Activated CD8-positive, alpha-beta memory T cell treated with anti-CD3 and anti-CD28 coated beads for 48 hours (primary cell): ENCODE measurements at regions not wholly inside any gene's neighbourhood (a gene's known extent, or its start where the extent isn't known, plus 50 kb on each side); places are given as distances from the start of the nearest gene placed in this dataset.
"Not testable (repeated sequence)": the region's sequence is repeated elsewhere in the genome, so short reads cannot be mapped to it uniquely, and the experiment has no call there.

Experiments used
- DNase-seq, 3 experiments: peaks; one replicate each; pipeline ENCODE4 v3.0.0-alpha.2; 2020; ENCODE audit warnings: low read depth in 2 of 3, low spot score in 2 of 3

DNA sequence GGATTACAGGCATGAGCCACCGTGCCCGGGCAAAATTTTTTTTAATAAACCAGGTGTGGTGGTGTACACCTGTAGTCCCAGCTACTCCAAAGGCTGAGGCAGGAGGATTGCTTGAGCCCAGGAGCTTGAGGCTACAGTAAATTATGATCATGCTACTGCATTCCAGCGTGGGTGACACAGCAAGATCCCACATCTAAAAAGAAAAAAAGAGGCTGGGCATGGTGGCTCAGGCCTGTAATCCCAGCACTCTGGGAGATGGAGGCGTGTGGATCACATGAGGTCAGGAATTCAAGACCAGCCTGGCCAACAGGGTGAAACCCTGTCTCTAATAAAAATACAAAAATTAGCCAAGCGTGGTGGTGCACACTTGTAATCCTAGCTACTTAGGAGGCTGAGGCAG is 125.6 kb downstream of the ZNF281 start:
- DNase-seq = not testable (repeated sequence)

DNA sequence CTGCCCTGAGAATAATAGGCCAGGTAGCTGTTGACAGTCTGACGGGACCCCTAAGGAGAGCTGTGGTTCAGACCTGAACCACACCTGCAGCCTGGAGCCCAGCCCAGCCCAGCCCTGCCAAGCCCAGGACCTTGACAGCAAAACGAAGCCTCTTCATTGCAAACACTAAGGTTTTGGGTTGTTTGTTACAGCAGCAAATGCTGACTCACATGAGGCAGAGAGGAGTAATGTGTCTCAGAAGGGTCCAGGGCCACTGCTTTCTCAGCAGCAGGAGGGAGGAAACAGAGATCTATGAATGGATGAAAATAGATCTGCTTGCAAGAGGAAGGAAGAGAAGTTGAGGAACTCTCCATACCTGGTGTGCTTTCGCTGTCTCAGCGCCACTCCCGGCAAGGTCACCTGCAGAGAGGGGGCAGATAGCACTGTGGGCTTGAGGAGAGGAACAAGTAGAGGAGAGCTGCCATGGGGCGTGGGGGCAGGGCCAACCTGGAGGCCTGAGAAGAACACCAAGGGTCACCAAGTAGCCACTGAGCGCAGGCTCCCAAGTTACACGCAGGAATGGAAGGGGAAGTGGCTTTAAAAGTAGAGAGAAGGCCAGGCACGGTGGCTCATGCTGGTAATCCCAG is 127.2 kb downstream of the ZNF281 start:
- no peak for DNase-seq

- no peak for DNase-seq
These were observed 128.5 kb downstream of the ZNF281 start for GRCh38 chr1:200281201-200281835.

DNA sequence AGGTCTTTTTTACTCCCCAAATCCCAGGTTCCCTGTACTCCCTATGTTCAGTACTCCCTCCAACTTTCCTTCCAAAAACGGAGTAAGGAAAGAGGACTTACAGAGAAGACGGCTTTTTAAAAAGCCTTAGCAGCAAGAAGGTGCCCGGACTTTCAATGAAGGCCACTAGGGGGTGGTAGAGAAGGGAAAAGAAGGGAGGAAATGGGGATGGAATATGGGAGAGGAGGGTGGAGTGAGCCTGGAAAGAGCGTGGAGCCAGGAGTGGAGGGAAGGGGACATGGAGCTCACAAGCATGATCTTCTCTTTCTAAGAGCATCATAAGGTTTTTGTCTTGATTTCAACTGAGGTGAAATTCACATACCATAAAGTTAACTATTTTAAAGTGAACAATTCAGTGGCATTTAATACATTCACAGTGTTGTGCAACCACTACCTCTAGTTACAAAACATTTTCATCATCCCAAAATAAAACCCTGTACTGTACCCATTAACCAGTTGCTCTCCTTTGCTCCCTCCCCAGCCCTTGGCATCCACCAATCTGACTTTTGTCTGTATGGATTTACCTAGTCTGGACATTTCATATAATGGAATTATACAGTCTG is 129.9 kb downstream of the ZNF281 start:
- no peak for DNase-seq

DNA sequence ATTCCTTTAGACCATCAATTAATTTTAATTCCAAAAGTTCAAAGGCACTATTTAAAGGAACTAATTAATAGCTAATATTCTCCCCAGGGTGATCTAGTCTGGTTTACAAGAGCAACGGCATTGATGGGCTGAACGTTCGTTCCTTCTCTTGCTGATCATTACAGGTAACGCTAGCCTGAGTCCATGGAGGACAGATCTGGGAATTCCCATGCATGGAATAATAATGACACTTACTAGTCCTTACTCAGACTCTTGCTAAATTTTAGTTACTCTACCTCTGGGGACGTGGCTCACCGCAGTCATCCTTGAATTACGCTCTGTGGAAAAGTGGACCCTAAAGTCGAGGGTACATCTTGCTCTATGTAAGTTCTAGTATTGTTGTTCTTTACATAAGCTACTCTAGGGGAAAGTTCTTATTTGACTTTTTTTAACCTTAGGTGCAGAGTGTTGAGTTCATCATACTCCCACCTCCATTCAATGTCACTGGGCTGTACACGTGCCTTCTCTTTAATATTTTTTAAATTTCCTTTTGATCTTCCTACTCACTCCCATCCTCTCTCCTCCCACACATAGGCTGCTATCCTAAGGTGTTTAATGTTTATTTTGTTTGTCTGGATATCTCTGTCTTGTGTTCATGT is 133.9 kb downstream of the ZNF281 start:
- no peak for DNase-seq

- DNase-seq = no peak
These were observed 134.4 kb downstream of the ZNF281 start for GRCh38 chr1:200275415-200275814.

DNA sequence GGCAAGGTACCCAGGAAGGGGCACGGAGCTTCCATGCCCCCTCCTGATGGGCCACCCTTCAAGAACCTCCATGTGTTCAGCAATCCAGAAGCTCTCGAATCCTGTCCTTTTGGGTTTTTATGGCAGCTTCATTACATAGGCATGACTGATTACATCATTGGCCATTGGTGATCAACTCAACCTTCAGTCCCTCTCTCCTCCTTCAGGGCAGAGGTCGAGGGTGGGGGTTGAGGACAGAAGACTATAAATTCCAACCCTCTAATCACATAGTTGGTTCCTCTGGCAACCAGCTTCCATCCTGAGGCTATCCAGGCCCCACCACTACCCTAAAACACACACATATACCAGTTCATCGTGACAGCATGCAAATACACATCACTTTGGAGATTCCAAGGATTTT is 135.7 kb downstream of the ZNF281 start:
- no peak for DNase-seq

GRCh38 chr1:200272481-200273068 is 137.3 kb downstream of the ZNF281 start:
- no peak for DNase-seq

DNA sequence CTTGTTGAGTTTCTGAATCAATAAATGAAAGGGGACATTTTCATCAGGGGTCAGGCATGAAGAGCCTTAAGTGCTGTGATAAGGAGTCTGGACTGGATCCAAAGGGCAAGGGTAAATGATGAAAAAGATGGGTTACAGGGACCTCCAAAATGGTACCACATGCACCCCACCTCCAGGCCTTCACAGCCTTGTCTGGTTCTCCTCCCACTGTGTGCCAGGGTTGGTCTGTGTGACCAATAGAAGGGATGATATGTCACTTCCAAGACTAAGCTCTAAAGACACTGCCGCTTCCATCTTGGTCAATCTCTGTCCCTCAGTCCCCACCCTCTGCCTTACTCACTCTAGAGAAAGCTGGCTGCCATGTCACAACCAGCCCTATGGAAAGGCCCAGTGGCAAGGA is 140.6 kb downstream of the ZNF281 start:
- DNase-seq = no peak

- no peak for DNase-seq
These were observed 141.9 kb downstream of the ZNF281 start for GRCh38 chr1:200267937-200268336.

GRCh38 chr1:200267458-200267857 is 142.4 kb downstream of the ZNF281 start:
- no peak for DNase-seq

GRCh38 chr1:200266871-200267270 is 143.0 kb downstream of the ZNF281 start:
- no peak for DNase-seq

DNA sequence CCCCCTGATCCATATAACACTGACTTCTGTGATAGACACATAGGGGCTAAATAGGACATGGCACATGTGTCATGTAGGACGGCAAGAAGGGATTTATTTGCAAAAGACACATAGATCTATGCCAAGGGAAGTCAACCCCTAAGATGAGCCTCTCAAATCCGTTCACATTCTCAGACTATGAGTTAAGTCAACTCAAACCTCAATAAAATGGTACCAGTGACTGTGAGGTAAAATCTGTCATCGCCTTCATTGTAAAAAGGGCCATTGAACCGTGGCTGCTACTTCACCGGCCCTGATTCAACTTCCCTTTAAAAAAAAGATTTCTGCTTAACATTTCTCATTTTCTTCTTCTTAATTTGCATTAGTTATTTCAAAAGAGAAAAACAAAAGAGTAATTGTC is 144.0 kb downstream of the ZNF281 start:
- DNase-seq = no peak

GRCh38 chr1:200265104-200265503 is 144.7 kb downstream of the ZNF281 start:
- no peak for DNase-seq

- DNase-seq = no peak
These were observed 146.6 kb downstream of the ZNF281 start for GRCh38 chr1:200263203-200263602.

DNA sequence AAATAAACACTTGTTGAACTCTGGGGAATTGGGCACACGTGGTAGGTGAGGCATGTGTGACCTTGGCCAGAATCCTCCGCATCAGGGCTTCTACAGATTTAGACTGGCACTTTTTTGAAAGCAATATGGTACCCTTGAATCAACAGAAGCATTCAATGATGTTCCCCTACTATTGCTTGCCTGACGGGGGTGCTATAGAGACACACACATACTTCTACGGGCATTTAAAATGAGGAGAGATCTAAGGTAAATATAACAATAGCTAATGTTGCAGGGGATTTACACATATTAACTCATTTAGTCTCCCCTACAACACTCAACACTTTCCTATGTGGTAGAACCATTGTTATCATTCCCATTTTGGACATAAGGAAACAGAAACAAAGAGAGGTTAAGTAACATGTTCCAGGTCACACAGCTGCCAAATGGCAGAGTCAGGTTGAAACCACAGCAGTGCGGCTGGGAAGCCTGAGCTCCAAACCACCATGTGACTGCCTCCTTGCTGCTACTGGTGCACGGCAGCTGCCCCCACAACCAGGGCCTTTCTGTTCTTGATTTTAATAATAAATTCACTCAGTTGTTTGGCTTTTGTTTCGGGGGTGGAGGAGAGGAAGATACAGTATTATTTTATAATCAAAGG is 147.4 kb downstream of the ZNF281 start:
- DNase-seq = no peak

- no peak for DNase-seq
These were observed 149.1 kb downstream of the ZNF281 start for GRCh38 chr1:200260597-200261335.

DNA sequence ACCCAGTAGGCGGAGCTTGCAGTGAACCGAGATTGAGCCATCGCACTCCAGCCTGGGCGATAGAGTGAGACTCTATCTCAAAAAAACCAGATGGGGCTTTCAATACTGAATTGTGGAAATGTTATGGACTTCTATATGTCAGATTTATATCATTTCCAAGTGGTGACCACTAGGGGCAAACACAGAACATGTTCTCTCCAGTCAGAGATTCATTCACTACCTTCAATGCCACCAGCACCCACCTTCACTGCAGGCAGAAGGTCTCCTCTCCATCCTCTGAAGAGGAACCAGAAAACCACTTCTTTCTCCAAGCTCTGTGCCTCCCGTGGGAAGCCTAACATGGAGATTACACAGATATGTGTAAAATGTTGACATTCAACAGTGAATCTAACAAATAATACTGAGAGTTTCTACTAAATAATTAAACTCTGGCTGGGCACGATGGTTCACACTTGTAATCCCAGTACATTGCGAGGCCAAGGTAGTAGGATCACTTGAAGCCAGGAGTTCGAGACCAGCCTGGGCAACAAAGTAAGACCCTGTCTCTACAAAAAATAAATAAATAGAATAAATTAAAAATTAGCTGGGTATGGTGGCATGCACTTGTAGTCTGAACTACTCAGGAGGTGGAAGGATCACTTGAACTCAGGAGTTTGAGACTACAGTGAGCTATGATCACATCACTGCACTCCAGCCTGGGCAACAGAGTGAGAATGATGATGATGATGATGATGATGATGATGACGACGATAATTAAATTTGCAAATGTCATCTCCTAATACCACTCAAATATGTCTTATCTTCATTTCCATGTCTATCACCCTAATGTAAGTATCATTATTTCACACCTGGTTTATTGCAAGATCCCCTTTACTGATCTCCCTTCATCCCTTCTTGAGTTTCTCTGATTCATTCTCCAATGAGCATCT is 151.1 kb downstream of the ZNF281 start:
- no peak for DNase-seq

- no peak for DNase-seq
These were observed 152.6 kb downstream of the ZNF281 start for GRCh38 chr1:200257235-200257634.

- not testable (repeated sequence) for DNase-seq
These were observed 155.2 kb downstream of the ZNF281 start for GRCh38 chr1:200254602-200255001.
